GM12892 (cell line): ENCODE measurements at regions not wholly inside any gene's neighbourhood (a gene's known extent, or its start where the extent isn't known, plus 50 kb on each side); places are given as distances from the start of the nearest gene placed in this dataset.

Experiments
- DNase-seq: peaks from one replicate; pipeline ENCODE4 v3.0.0; 2011; ENCODE audit not compliant: insufficient read length
- FAIRE-seq: peaks from 2 replicates; lab custom pipeline; 2011; peaks lifted over from hg19 to GRCh38; lab: Jason Lieb, UNC
- POLR2A ChIP-seq: IDR thresholded peaks from 2 replicates; pipeline ENCODE4 v1.6.1; 2011; ENCODE audit warnings: low read depth, low read length, control low read depth
- POLR2AphosphoS5 ChIP-seq: IDR thresholded peaks from 2 replicates; pipeline ENCODE4 v1.6.1; 2011; ENCODE audit warnings: low read depth, low read length, control low read depth
- TAF1 ChIP-seq: IDR thresholded peaks from 2 replicates; pipeline ENCODE4 v1.6.1; 2011; ENCODE audit warnings: low read depth, mild to moderate bottlenecking, control low read depth, low read length, borderline replicate concordance

DNA sequence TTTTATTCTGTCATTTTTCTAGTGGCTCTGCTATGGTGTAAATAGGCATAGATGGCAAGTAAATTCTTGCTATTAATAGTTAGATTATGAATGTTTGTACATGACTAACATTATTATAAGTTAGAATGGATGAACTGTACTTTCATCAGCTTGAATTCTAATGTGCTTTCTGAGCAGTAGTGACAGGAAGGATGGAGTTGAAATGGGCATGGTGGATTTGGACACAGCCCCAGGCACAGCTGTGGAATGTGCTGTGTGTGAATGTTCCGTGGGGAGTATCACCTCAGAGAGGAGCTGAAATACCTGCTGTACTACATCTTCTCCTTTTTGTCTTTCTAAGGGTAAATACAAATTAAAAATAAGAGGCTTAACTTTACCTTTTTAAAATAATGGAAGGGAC, 66.8 kb downstream of the FBXO5 start:
- TF ChIP-seq TAF1 (no peak), POLR2AphosphoS5 (no peak), POLR2A (no peak)
- no peak for DNase-seq
- FAIRE-seq, result no peak

GRCh38 chr6:152918991-152919390, 63.9 kb downstream of the FBXO5 start:
- TF ChIP-seq TAF1 (no peak), POLR2A (no peak), POLR2AphosphoS5 (no peak)
- FAIRE-seq, result no peak
- no peak for DNase-seq

DNA sequence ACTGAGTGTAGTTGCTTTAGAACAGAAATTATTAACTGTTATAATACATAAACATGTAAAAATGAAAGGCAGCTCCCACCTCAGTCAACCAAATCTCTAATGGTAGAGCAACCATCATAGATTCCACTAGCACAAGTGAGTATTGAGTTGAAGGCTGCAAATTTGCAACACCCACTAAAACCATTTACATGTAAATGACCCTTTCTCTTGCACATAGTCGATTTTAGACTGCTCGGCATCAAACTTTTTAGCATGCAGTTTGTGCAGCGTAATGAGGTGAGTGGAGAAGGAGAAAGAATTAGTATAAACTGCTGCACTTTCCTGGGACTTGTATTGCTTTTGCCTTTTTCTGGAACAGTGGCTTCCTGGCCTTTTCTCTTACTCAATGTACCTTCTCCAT, 62.8 kb downstream of the FBXO5 start:
- DNase-seq, result no peak
- FAIRE-seq, result no peak
- no peak for TF ChIP-seq POLR2A
- no peak for TF ChIP-seq POLR2AphosphoS5
- no peak for TF ChIP-seq TAF1
